K562 (cell line): ENCODE measurements at regions not wholly inside any gene's neighbourhood (a gene's known extent, or its start where the extent isn't known, plus 50 kb on each side); places are given as distances from the start of the nearest gene placed in this dataset.

Source experiments
- ATAC-seq: fragments of 200-7000 bp; cut with Tn5 transposase; 3 replicates; pipeline ENCODE4 v1.9.1; 2020; ENCODE audit warnings: moderate library complexity
- BruUV-seq: library from RNA; stranded (reverse); fragments of 400-500 nt; replicated peaks from 2 replicates; lab custom pipeline; 2021; lab: Mats Ljungman, UMichigan
- CTCF ChIA-PET: fragments of 300-600 bp; formaldehyde crosslinking; extraction: SDS; loops from one replicate; lab custom pipeline; 2021; ENCODE audit warnings: low intra/inter-chr PET ratio; lab: Yijun Ruan, JAX
- POLR2A ChIA-PET: fragments of 300-600, 350-650 bp; sonication (Branson Sonifier 250); formaldehyde crosslinking; extraction: SDS; loops from one replicate; lab custom pipeline; 2021; ENCODE audit warnings: antibody characterized with exemption, inconsistent platforms; lab: Yijun Ruan, JAX
- DNase-seq, 4 experiments: peaks; one replicate each; pipeline versions ENCODE4 v3.0.0 to v3.0.0-alpha.2; 2011 to 2018; ENCODE audit warnings: low spot score in 3 of 4, mixed read lengths in 3 of 4; ENCODE audit errors: extremely low read depth in 1 of 4
- FAIRE-seq: peaks from 2 replicates; lab custom pipeline; 2011; peaks lifted over from hg19 to GRCh38; lab: Jason Lieb, UNC
- H2AFZ ChIP-seq: 2 replicates; pipeline ENCODE4 v1.6.0; 2011; ENCODE audit warnings: low read depth, low read length, control low read depth, inconsistent platforms
- H3K27ac ChIP-seq: fragments of 200-600 bp; 3 replicates; pipeline ENCODE4 v1.8.0; 2011; ENCODE audit warnings: low read depth, mild to moderate bottlenecking, control low read depth, inconsistent platforms, low read length, moderate library complexity, mixed read lengths; ENCODE audit errors: extremely low read depth
- H3K27me3 ChIP-seq, 2 experiments: fragments of 300-600 bp in 1 of 2; 2 replicates in 1 of 2; 3 replicates in 1 of 2; pipeline versions ENCODE4 v1.6.0 to v1.8.0; 2011; ENCODE audit warnings: inconsistent platforms in 2 of 2, low read length in 2 of 2, mild to moderate bottlenecking in 1 of 2, mixed read lengths in 1 of 2, moderate library complexity in 1 of 2; ENCODE audit not compliant: control insufficient read depth in 2 of 2, insufficient read depth in 2 of 2
- H3K36me3 ChIP-seq: fragments of 300-600 bp; 3 replicates; pipeline ENCODE4 v1.8.0; 2011; ENCODE audit warnings: mild to moderate bottlenecking, low read length, inconsistent platforms; ENCODE audit not compliant: control insufficient read depth, insufficient read depth
- H3K4me1 ChIP-seq, 2 experiments: fragments of 200-600 bp in 1 of 2; replicated peaks in 1 of 2; 2 replicates in 1 of 2; 3 replicates in 1 of 2; pipeline versions ENCODE4 v1.5.1 to v1.8.0; 2011; ENCODE audit warnings: inconsistent platforms in 2 of 2, low read length in 2 of 2, mild to moderate bottlenecking in 1 of 2, mixed read lengths in 1 of 2, moderate library complexity in 1 of 2; ENCODE audit not compliant: control insufficient read depth in 2 of 2, insufficient read depth in 2 of 2
- H3K4me2 ChIP-seq: 2 replicates; pipeline ENCODE4 v1.6.1; 2011; ENCODE audit warnings: low read length, control low read depth, inconsistent platforms, mixed read lengths; ENCODE audit not compliant: insufficient read depth
- H3K4me3 ChIP-seq: fragments of 200-600 bp; sonication (generic), shearing (Covaris generic); 2 replicates; pipeline ENCODE4 v1.5.1; 2016; ENCODE audit warnings: control low read depth, inconsistent platforms
- H3K79me2 ChIP-seq: fragments of 200-600 bp; 3 replicates; pipeline ENCODE4 v1.8.0; 2011; ENCODE audit warnings: low read length, inconsistent platforms; ENCODE audit not compliant: control insufficient read depth, insufficient read depth
- H3K9ac ChIP-seq, 2 experiments: 2 replicates each; pipeline versions ENCODE4 v1.6.0 to v1.6.1; 2011; ENCODE audit warnings: low read depth in 2 of 2, low read length in 2 of 2, control low read depth in 1 of 2, inconsistent platforms in 1 of 2, mild to moderate bottlenecking in 1 of 2, mixed read lengths in 1 of 2; ENCODE audit not compliant: insufficient read depth in 1 of 2
- H3K9me1 ChIP-seq: one replicate; pipeline ENCODE4 v1.6.0; 2011; ENCODE audit warnings: inconsistent platforms, mild to moderate bottlenecking, low read length, moderate library complexity; ENCODE audit not compliant: control insufficient read depth, insufficient read depth
- H3K9me3 ChIP-seq: replicated peaks from 2 replicates; pipeline ENCODE4 v1.5.1; 2011; ENCODE audit warnings: low read depth, low read length, inconsistent platforms; ENCODE audit not compliant: control insufficient read depth, insufficient read depth
- H4K20me1 ChIP-seq: replicated peaks from 2 replicates; pipeline ENCODE4 v1.6.1; 2011; ENCODE audit warnings: low read length, inconsistent platforms, mixed read lengths; ENCODE audit not compliant: control insufficient read depth, insufficient read depth
- CBX2 ChIP-seq: fragments of 200-600 bp; sonication (generic); IDR thresholded peaks from one replicate; pipeline ENCODE4 v1.6.1; 2012; ENCODE audit warnings: mild to moderate bottlenecking, low read length, inconsistent platforms; ENCODE audit not compliant: insufficient read depth, poor library complexity, severe bottlenecking
- CHCHD3 ChIP-seq: fragments of 250-450 bp; sonication (Bioruptor Pico); IDR thresholded peaks from 2 replicates; pipeline ENCODE4 v2.1.2; 2022; ENCODE audit warnings: mild to moderate bottlenecking
- ETV6 ChIP-seq, 3 experiments: fragments of 150-350 bp in 1 of 3; sonication (generic) in 1 of 3; formaldehyde crosslinking in 1 of 3; IDR thresholded peaks; 2 replicates each; pipeline versions ENCODE4 v1.6.1 to v1.8.0; 2014 to 2022; ENCODE audit warnings: borderline replicate concordance in 2 of 3, low read depth in 2 of 3, antibody characterized with exemption in 1 of 3, low read length in 1 of 3, mild to moderate bottlenecking in 1 of 3, missing genetic modification reagents in 1 of 3
- HMG20B ChIP-seq: fragments of 250-450 bp; sonication (Bioruptor Pico); IDR thresholded peaks from 2 replicates; pipeline ENCODE4 v1.5.0; 2021; ENCODE audit warnings: mild to moderate bottlenecking
- NFIC ChIP-seq: fragments of 450-650 bp; IDR thresholded peaks from 2 replicates; pipeline ENCODE4 v1.6.1; 2017; ENCODE audit warnings: mild to moderate bottlenecking, inconsistent platforms
- RBFOX2 ChIP-seq: fragments of 200-400 bp; formaldehyde crosslinking; IDR thresholded peaks from 2 replicates; pipeline ENCODE4 v1.6.1; 2017; ENCODE audit warnings: low read depth, mild to moderate bottlenecking, low read length, moderate library complexity
- SUPT5H ChIP-seq: fragments of 450-650 bp; IDR thresholded peaks from 2 replicates; pipeline ENCODE4 v1.6.1; 2016
- YY1 ChIP-seq, 3 experiments: IDR thresholded peaks; 2 replicates each; pipeline ENCODE4 v1.6.1; 2011; ENCODE audit warnings: low read length in 2 of 3, mild to moderate bottlenecking in 2 of 3, moderate library complexity in 2 of 3, borderline replicate concordance in 1 of 3, control low read depth in 1 of 3, low read depth in 1 of 3; ENCODE audit not compliant: insufficient read depth in 3 of 3, insufficient replicate concordance in 2 of 3, control insufficient read depth in 1 of 3, insufficient read length in 1 of 3; ENCODE audit errors: extremely low read depth in 1 of 3
- WGBS: fragments of 100-300 bp; shearing (Covaris generic); methylation state at CpG from one replicate; pipeline ENCODE4 v1.1.6; 2016; ENCODE audit warnings: low coverage, mixed read lengths; ENCODE audit not compliant: insufficient coverage; ENCODE audit errors: missing lambda C conversion rate; 5-methylcytosine and 5-hydroxymethylcytosine counted together
- in situ Hi-C: fragments of 300-500 bp; cut with MboI; formaldehyde crosslinking; loops from 4 replicates; pipeline ENCODE4 v1.15.0; 2018; ENCODE audit warnings: inconsistent platforms, mixed read lengths
- intact Hi-C: fragments of 100-400 bp; cut with micrococcal nuclease; formaldehyde crosslinking; loops from 2 replicates; pipeline ENCODE4 v1.14.2; 2022
- TF ChIP-seq, protein P1 (sequence below), 2 experiments: fragments of 200-800 bp in 1 of 2; sonication (Bioruptor generic) in 1 of 2; sonication (generic) in 1 of 2; formaldehyde crosslinking in 1 of 2; IDR thresholded peaks in 1 of 2; conservative IDR thresholded peaks in 1 of 2; 2 replicates each; pipeline versions ENCODE4 v1.5.0 to v1.6.1; 2016 to 2020; ENCODE audit warnings: missing compliant biosample characterization in 1 of 2, missing genetic modification characterization in 1 of 2, missing genetic modification reagents in 1 of 2
- TF ChIP-seq, protein P2 (sequence below): sonication (generic); formaldehyde crosslinking; IDR thresholded peaks from 2 replicates; pipeline ENCODE4 v1.8.0; 2022; ENCODE audit warnings: mild to moderate bottlenecking, missing genetic modification reagents
- TF ChIP-seq, protein P3 (sequence below): fragments of 200-800 bp; sonication (Bioruptor generic); IDR thresholded peaks from 2 replicates; pipeline ENCODE4 v1.6.1; 2016; ENCODE audit warnings: missing genetic modification characterization, missing compliant biosample characterization
- TF ChIP-seq, protein P4 (sequence below), 2 experiments: fragments of 450-650 bp; IDR thresholded peaks; 2 replicates each; pipeline ENCODE4 v1.6.1; 2016

DNA sequence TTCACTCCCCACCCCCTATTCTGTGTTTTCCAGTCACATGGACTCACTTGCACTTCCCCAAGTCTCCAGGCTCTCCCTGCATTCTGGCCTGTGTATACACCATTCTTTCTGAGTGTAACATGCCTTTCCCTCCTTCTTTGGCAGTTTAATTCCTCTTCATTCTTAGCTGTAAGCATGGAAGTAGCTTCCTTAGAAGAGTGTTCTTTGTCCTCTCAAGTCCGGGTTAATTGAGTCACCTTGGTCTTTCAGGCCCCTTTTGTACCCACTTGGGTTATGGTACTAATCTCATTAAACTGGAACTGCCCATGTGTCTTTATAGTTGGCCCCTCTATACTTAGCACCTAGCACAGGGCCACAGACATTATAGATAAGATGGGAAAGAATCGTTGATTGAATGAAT lies 525.3 kb upstream of the ADGRL4 start:
- ChIA-PET POLR2A (no interaction called here), CTCF (no interaction called here)
- Histone ChIP-seq H3K79me2 (no peaks in the 10 kb centered on the region), H3K27ac (no peak overlapping the region), H2AFZ (no peak overlapping the region), H4K20me1 (no peaks in the 10 kb centered on the region), H3K9me1 (no peaks in the 10 kb centered on the region), H3K4me3 (no peak overlapping the region), H3K4me1 (no peaks in the 10 kb centered on the region), H3K27me3 (no peaks in the 10 kb centered on the region), H3K9me3 (0 out of 2 replicates have a peak, but pooled peaks cover 4% of the 10 kb centered on the region), H3K36me3 (no peaks in the 10 kb centered on the region), H3K4me2 (no peak overlapping the region), H3K9ac (no peak overlapping the region)
- BruUV-seq, result no TSS peak
- DNase-seq, result no peak
- in situ Hi-C loops, result no loop called here
- 0% methylated on average over 2 of the region's 2 CpGs for WGBS
- intact Hi-C loops, result no loop called here
- no peak for ATAC-seq
- no peak for FAIRE-seq
- TF ChIP-seq CHCHD3 (CRISPR knock-in tag) (no peak), ETV6 (IDR thresholded peaks at IDR 0.05; ENCODE audit: borderline replicate concordance in 1 of 2, low read depth in 2 of 2, low read length in 1 of 2) (no peak), ETV6 (CRISPR knock-in tag; IDR thresholded peaks at IDR 0.05; ENCODE audit: borderline replicate concordance) (no peak), RBFOX2 (no peak), YY1 (IDR thresholded peaks at IDR 0.05; ENCODE audit: borderline replicate concordance in 1 of 3, control insufficient read depth in 1 of 3, extremely low read depth in 1 of 3, insufficient read depth in 3 of 3, insufficient read length in 1 of 3, insufficient replicate concordance in 2 of 3, low read depth in 1 of 3, low read length in 2 of 3) (no peak), NFIC (no peak), CBX2 (no peak), HMG20B (CRISPR knock-in tag) (no peak), SUPT5H (no peak)
- TF ChIP-seq, protein P1, sequence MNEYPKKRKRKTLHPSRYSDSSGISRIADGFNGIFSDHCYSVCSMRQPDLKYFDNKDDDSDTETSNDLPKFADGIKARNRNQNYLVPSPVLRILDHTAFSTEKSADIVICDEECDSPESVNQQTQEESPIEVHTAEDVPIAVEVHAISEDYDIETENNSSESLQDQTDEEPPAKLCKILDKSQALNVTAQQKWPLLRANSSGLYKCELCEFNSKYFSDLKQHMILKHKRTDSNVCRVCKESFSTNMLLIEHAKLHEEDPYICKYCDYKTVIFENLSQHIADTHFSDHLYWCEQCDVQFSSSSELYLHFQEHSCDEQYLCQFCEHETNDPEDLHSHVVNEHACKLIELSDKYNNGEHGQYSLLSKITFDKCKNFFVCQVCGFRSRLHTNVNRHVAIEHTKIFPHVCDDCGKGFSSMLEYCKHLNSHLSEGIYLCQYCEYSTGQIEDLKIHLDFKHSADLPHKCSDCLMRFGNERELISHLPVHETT (CRISPR knock-in tag; conservative IDR thresholded peaks at IDR 0.05 in 1 of 2, IDR thresholded peaks at IDR 0.05 in 1 of 2), result no peak
- TF ChIP-seq, protein P2, sequence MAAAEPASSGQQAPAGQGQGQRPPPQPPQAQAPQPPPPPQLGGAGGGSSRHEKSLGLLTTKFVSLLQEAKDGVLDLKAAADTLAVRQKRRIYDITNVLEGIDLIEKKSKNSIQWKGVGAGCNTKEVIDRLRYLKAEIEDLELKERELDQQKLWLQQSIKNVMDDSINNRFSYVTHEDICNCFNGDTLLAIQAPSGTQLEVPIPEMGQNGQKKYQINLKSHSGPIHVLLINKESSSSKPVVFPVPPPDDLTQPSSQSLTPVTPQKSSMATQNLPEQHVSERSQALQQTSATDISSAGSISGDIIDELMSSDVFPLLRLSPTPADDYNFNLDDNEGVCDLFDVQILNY (CRISPR knock-in tag), result no peak
- TF ChIP-seq, protein P3, sequence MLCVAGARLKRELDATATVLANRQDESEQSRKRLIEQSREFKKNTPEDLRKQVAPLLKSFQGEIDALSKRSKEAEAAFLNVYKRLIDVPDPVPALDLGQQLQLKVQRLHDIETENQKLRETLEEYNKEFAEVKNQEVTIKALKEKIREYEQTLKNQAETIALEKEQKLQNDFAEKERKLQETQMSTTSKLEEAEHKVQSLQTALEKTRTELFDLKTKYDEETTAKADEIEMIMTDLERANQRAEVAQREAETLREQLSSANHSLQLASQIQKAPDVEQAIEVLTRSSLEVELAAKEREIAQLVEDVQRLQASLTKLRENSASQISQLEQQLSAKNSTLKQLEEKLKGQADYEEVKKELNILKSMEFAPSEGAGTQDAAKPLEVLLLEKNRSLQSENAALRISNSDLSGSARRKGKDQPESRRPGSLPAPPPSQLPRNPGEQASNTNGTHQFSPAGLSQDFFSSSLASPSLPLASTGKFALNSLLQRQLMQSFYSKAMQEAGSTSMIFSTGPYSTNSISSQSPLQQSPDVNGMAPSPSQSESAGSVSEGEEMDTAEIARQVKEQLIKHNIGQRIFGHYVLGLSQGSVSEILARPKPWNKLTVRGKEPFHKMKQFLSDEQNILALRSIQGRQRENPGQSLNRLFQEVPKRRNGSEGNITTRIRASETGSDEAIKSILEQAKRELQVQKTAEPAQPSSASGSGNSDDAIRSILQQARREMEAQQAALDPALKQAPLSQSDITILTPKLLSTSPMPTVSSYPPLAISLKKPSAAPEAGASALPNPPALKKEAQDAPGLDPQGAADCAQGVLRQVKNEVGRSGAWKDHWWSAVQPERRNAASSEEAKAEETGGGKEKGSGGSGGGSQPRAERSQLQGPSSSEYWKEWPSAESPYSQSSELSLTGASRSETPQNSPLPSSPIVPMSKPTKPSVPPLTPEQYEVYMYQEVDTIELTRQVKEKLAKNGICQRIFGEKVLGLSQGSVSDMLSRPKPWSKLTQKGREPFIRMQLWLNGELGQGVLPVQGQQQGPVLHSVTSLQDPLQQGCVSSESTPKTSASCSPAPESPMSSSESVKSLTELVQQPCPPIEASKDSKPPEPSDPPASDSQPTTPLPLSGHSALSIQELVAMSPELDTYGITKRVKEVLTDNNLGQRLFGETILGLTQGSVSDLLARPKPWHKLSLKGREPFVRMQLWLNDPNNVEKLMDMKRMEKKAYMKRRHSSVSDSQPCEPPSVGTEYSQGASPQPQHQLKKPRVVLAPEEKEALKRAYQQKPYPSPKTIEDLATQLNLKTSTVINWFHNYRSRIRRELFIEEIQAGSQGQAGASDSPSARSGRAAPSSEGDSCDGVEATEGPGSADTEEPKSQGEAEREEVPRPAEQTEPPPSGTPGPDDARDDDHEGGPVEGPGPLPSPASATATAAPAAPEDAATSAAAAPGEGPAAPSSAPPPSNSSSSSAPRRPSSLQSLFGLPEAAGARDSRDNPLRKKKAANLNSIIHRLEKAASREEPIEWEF (CRISPR knock-in tag), result no peak
- TF ChIP-seq, protein P4, sequence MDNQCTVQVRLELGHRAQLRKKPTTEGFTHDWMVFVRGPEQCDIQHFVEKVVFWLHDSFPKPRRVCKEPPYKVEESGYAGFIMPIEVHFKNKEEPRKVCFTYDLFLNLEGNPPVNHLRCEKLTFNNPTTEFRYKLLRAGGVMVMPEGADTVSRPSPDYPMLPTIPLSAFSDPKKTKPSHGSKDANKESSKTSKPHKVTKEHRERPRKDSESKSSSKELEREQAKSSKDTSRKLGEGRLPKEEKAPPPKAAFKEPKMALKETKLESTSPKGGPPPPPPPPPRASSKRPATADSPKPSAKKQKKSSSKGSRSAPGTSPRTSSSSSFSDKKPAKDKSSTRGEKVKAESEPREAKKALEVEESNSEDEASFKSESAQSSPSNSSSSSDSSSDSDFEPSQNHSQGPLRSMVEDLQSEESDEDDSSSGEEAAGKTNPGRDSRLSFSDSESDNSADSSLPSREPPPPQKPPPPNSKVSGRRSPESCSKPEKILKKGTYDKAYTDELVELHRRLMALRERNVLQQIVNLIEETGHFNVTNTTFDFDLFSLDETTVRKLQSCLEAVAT (IDR thresholded peaks at IDR 0.05), result no peak
